ENCODE measurements at regions not wholly inside any gene's neighbourhood (a gene's known extent, or its start where the extent isn't known, plus 50 kb on each side); places are given as distances from the start of the nearest gene placed in this dataset.
"Not testable (repeated sequence)": the region's sequence is repeated elsewhere in the genome, so short reads cannot be mapped to it uniquely, and the experiment has no call there.

GRCh38 chr2:583666-584065 lies 93.5 kb downstream of the TMEM18 start:
- no peaks in the 10 kb centered on the region for H4K20me1 ChIP-seq (ENCODE audit: insufficient read depth)
- ChIA-PET POLR2A (ENCODE audit: unreplicated experiment) (no interaction called here), CTCF (no interaction called here)
- TF ChIP-seq CTCF (conservative IDR thresholded peaks at IDR 0.05) (no peak), EZH2 (IDR thresholded peaks at IDR 0.05; ENCODE audit: low read depth) (no peak)
- no peak overlapping the region for H3K27ac ChIP-seq
- BruUV-seq (replicated peaks): no TSS peak
- no peak for DNase-seq
- H3K9me2 ChIP-seq (ENCODE audit: insufficient read depth): no peaks in the 10 kb centered on the region
- intact Hi-C loops (cut with micrococcal nuclease; ENCODE audit: unreplicated experiment): no loop called here
- peaks cover 27% of the 10 kb centered on the region; the same call in 1 of the 2 replicates for H3F3A ChIP-seq (ENCODE audit: insufficient read depth, low read depth)
- no peak overlapping the region for H3K4me3 ChIP-seq
- 0 out of 2 replicates have a peak, but pooled peaks cover 5% of the 10 kb centered on the region for H3K27me3 ChIP-seq (ENCODE audit: insufficient read depth, low read depth)
- peaks cover 51% of the 10 kb centered on the region for H3K4me1 ChIP-seq (replicated peaks; ENCODE audit: insufficient read depth)
- H3K9me3 ChIP-seq (ENCODE audit: insufficient read depth, low read depth): no peaks in the 10 kb centered on the region
- no peaks in the 10 kb centered on the region for H3K36me3 ChIP-seq (ENCODE audit: low read depth)
- H3K4me2 ChIP-seq: no peak overlapping the region
- no peaks in the 10 kb centered on the region for H3K79me2 ChIP-seq (ENCODE audit: low read depth)
- no peak overlapping the region for H2AFZ ChIP-seq

GRCh38 chr2:582792-583528 lies 94.2 kb downstream of the TMEM18 start:
- H2AFZ ChIP-seq: no peak overlapping the region
- ChIA-PET CTCF (no interaction called here), POLR2A (ENCODE audit: unreplicated experiment) (no interaction called here)
- no peaks in the 10 kb centered on the region for H3K36me3 ChIP-seq (ENCODE audit: low read depth)
- no peaks in the 10 kb centered on the region for H4K20me1 ChIP-seq (ENCODE audit: insufficient read depth)
- H3K9me3 ChIP-seq (ENCODE audit: insufficient read depth, low read depth): no peaks in the 10 kb centered on the region
- H3K4me2 ChIP-seq: no peak overlapping the region
- no peak for TF ChIP-seq EZH2 (IDR thresholded peaks at IDR 0.05; ENCODE audit: low read depth)
- no peak for TF ChIP-seq CTCF (conservative IDR thresholded peaks at IDR 0.05)
- no peaks in the 10 kb centered on the region for H3K79me2 ChIP-seq (ENCODE audit: low read depth)
- no peaks in the 10 kb centered on the region for H3K9me2 ChIP-seq (ENCODE audit: insufficient read depth)
- no peak overlapping the region for H3K27ac ChIP-seq
- no peak overlapping the region for H3K4me3 ChIP-seq
- peaks cover 27% of the 10 kb centered on the region; the same call in 1 of the 2 replicates for H3F3A ChIP-seq (ENCODE audit: insufficient read depth, low read depth)
- 0 out of 2 replicates have a peak, but pooled peaks cover 5% of the 10 kb centered on the region for H3K27me3 ChIP-seq (ENCODE audit: insufficient read depth, low read depth)
- DNase-seq: no peak
- no TSS peak for BruUV-seq (replicated peaks)
- H3K4me1 ChIP-seq (replicated peaks; ENCODE audit: insufficient read depth): peaks cover 53% of the 10 kb centered on the region
- intact Hi-C loops (cut with micrococcal nuclease; ENCODE audit: unreplicated experiment): no loop called here

GRCh38 chr2:582289-582688 lies 94.9 kb downstream of the TMEM18 start:
- POLR2A ChIA-PET (ENCODE audit: unreplicated experiment); H3K79me2 ChIP-seq (ENCODE audit: low read depth); H4K20me1 ChIP-seq (ENCODE audit: insufficient read depth); H3K9me3 ChIP-seq (ENCODE audit: insufficient read depth, low read depth); H3K27ac ChIP-seq; H3K27me3 ChIP-seq (ENCODE audit: insufficient read depth, low read depth); H2AFZ ChIP-seq; CTCF ChIA-PET; BruUV-seq (replicated peaks); H3K9me2 ChIP-seq (ENCODE audit: insufficient read depth); DNase-seq; intact Hi-C loops (cut with micrococcal nuclease; ENCODE audit: unreplicated experiment); H3K36me3 ChIP-seq (ENCODE audit: low read depth); H3K4me2 ChIP-seq; H3K4me3 ChIP-seq: not testable (repeated sequence)
- peaks cover 46% of the 10 kb centered on the region for H3K4me1 ChIP-seq (replicated peaks; ENCODE audit: insufficient read depth)
- peaks cover 27% of the 10 kb centered on the region; the same call in 1 of the 2 replicates for H3F3A ChIP-seq (ENCODE audit: insufficient read depth, low read depth)
